Panc1 (cell line): ENCODE measurements at regions not wholly inside any gene's neighbourhood (a gene's known extent, or its start where the extent isn't known, plus 50 kb on each side); places are given as distances from the start of the nearest gene placed in this dataset.
"Not testable (repeated sequence)": the region's sequence is repeated elsewhere in the genome, so short reads cannot be mapped to it uniquely, and the experiment has no call there.

ENCODE experiments used
- ATAC-seq: fragments of 200-7000 bp; cut with Tn5 transposase; 2 replicates; pipeline ENCODE4 v1.9.1; 2020; ENCODE audit warnings: mild to moderate bottlenecking, moderate library complexity
- BruUV-seq: library from RNA; stranded (reverse); fragments of 400-500 nt; replicated peaks from 2 replicates; lab custom pipeline; 2021; lab: Mats Ljungman, UMichigan
- CTCF ChIA-PET: fragments of 300-600 bp; sonication (Branson Sonifier 250); formaldehyde crosslinking; loops from one replicate; lab custom pipeline; 2022; ENCODE audit warnings: antibody characterized with exemption; lab: Charles Lee
- POLR2A ChIA-PET: fragments of 300-600 bp; sonication (Branson Sonifier 250); formaldehyde crosslinking; loops from one replicate; lab custom pipeline; 2022; ENCODE audit warnings: antibody characterized with exemption; lab: Charles Lee
- DNase-seq: peaks from one replicate; pipeline ENCODE4 v3.0.0-alpha.2; 2010; ENCODE audit warnings: low read depth, low spot score
- H3K27ac ChIP-seq: 2 replicates; pipeline ENCODE4 v1.5.1; 2011; ENCODE audit warnings: mild to moderate bottlenecking, low read length, inconsistent platforms
- H3K27me3 ChIP-seq: fragments of 200-500 bp; sonication (Bioruptor generic); 2 replicates; pipeline ENCODE4 v1.6.0; 2014; ENCODE audit warnings: low read length, inconsistent platforms; ENCODE audit not compliant: control insufficient read depth, insufficient read depth
- H3K36me3 ChIP-seq: fragments of 200-500 bp; sonication (Bioruptor generic); 2 replicates; pipeline ENCODE4 v1.5.1; 2014; ENCODE audit warnings: inconsistent platforms, mild to moderate bottlenecking, low read length, moderate library complexity; ENCODE audit not compliant: control insufficient read depth, insufficient read depth
- H3K4me1 ChIP-seq: 2 replicates; pipeline ENCODE4 v1.5.1; 2011; ENCODE audit warnings: inconsistent platforms, mild to moderate bottlenecking, low read length, moderate library complexity; ENCODE audit not compliant: control insufficient read depth, insufficient read depth
- H3K4me3 ChIP-seq, 2 experiments: 2 replicates each; pipeline ENCODE4 v1.5.1; 2011 to 2012; ENCODE audit warnings: low read depth in 2 of 2, low read length in 2 of 2, mild to moderate bottlenecking in 2 of 2, inconsistent platforms in 1 of 2, moderate library complexity in 1 of 2
- H3K9me3 ChIP-seq: fragments of 200-500 bp; sonication (Bioruptor generic); 2 replicates; pipeline ENCODE4 v1.5.1; 2014; ENCODE audit warnings: low read depth, mild to moderate bottlenecking, inconsistent platforms, low read length, moderate library complexity; ENCODE audit not compliant: control insufficient read depth, insufficient read depth
- in situ Hi-C: cut with HindIII; loops from 2 replicates; pipeline ENCODE4 v1.10.0; 2016; ENCODE audit warnings: low sequenced_read_pairs, low pct_unique_long_range_greater_than_20kb
- intact Hi-C: fragments of 100-400 bp; cut with micrococcal nuclease; formaldehyde crosslinking; loops from one replicate; pipeline ENCODE4 v1.10.0; 2022; ENCODE audit not compliant: unreplicated experiment

GRCh38 chr15:22572152-22572735 lies 113.5 kb downstream of the GOLGA6L22 start:
- intact Hi-C loops, H3K27me3 ChIP-seq, H3K27ac ChIP-seq, CTCF ChIA-PET, POLR2A ChIA-PET, H3K4me1 ChIP-seq, H3K9me3 ChIP-seq, BruUV-seq, H3K4me3 ChIP-seq, H3K36me3 ChIP-seq, ATAC-seq, in situ Hi-C loops, DNase-seq: not testable (repeated sequence)

DNA sequence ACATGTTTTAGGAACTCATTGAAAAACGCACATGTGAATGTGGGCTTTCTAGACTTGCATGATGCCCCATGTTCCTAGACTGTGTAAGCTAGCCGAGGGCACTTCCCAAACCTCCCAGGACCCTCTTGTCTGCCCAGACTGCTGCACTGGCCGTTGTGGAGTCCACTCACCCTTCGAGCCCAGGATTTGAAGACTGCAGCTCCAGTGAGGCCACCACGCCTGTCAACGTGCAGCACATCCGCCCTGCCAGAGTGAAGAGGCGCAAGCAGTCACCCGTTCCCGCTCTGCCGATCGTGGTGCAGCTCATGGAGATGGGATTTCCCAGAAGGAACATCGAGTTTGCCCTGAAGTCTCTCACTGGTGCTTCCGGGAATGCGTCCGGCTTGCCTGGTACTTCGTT lies 114.1 kb downstream of the GOLGA6L22 start:
- DNase-seq, intact Hi-C loops, BruUV-seq, H3K9me3 ChIP-seq, CTCF ChIA-PET, H3K4me3 ChIP-seq, ATAC-seq, in situ Hi-C loops, H3K4me1 ChIP-seq, H3K36me3 ChIP-seq, H3K27me3 ChIP-seq, POLR2A ChIA-PET, H3K27ac ChIP-seq: not testable (repeated sequence)

DNA sequence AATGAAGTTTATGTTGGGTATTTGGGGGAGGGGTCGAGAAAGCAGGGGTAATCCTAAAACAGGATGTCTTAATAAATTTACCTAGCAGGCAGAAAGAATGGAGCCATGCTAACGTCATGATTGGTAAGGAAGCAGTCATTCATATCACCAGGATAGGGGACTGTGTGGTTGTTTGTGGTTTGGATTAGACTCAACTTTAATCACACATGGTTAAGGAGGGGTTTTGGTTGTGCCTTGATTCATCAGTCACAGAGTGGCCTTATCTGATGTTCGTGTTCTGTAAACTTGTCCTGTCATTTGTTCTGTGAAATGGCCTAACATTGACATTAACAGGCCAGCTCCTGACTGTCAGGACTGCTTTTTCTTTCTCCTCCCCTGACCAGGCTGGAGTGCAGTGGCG lies 119.1 kb downstream of the GOLGA6L22 start:
- BruUV-seq, CTCF ChIA-PET: not testable (repeated sequence)

GRCh38 chr15:22579213-22579612 lies 120.5 kb downstream of the GOLGA6L22 start:
- H3K27ac ChIP-seq, CTCF ChIA-PET, in situ Hi-C loops, DNase-seq, POLR2A ChIA-PET, BruUV-seq, H3K4me1 ChIP-seq, H3K4me3 ChIP-seq, ATAC-seq, H3K27me3 ChIP-seq, intact Hi-C loops, H3K9me3 ChIP-seq, H3K36me3 ChIP-seq: not testable (repeated sequence)

More for the DNA sequence above, 119.1 kb downstream of the GOLGA6L22 start:
- H3K27me3 ChIP-seq, H3K4me3 ChIP-seq, H3K9me3 ChIP-seq, in situ Hi-C loops, intact Hi-C loops, DNase-seq, H3K4me1 ChIP-seq, ATAC-seq, H3K27ac ChIP-seq, H3K36me3 ChIP-seq, POLR2A ChIA-PET: not testable (repeated sequence)

DNA sequence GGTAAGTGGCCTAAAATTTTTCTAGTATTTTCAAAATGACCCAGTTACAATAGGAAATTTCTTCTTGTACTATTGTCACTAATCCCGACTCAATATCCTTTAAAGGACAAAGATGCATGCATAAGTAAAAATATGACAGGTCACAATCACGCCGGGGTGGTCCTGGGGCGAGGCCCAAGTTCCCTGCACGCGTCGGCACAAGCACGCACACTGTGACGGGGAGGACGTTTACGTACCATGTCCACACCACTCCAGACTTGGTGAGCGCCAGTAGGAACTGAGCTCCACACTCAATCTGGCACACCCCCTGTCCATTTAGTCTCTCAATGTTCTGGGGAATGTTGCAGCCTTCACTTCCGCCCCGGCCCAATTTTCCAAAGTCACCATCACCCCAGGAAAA lies 128.7 kb downstream of the GOLGA6L22 start:
- H3K27ac ChIP-seq, H3K27me3 ChIP-seq, BruUV-seq, H3K36me3 ChIP-seq, H3K4me3 ChIP-seq, intact Hi-C loops, DNase-seq, POLR2A ChIA-PET, H3K9me3 ChIP-seq, ATAC-seq, CTCF ChIA-PET, in situ Hi-C loops, H3K4me1 ChIP-seq: not testable (repeated sequence)

- CTCF ChIA-PET, H3K4me1 ChIP-seq, H3K36me3 ChIP-seq, H3K9me3 ChIP-seq, BruUV-seq, DNase-seq, H3K27me3 ChIP-seq, in situ Hi-C loops, intact Hi-C loops, H3K27ac ChIP-seq, POLR2A ChIA-PET, ATAC-seq, H3K4me3 ChIP-seq: not testable (repeated sequence)
Measured at GRCh38 chr15:22598552-22598951, 139.8 kb downstream of the GOLGA6L22 start.

GRCh38 chr15:22599526-22600320 lies 141.0 kb downstream of the GOLGA6L22 start:
- H3K4me1 ChIP-seq, in situ Hi-C loops, H3K27me3 ChIP-seq, H3K27ac ChIP-seq, H3K9me3 ChIP-seq, H3K4me3 ChIP-seq, CTCF ChIA-PET, POLR2A ChIA-PET, H3K36me3 ChIP-seq, BruUV-seq, DNase-seq, ATAC-seq, intact Hi-C loops: not testable (repeated sequence)
